ENCODE measurements at regions not wholly inside any gene's neighbourhood (a gene's known extent, or its start where the extent isn't known, plus 50 kb on each side); places are given as distances from the start of the nearest gene placed in this dataset.

DNA sequence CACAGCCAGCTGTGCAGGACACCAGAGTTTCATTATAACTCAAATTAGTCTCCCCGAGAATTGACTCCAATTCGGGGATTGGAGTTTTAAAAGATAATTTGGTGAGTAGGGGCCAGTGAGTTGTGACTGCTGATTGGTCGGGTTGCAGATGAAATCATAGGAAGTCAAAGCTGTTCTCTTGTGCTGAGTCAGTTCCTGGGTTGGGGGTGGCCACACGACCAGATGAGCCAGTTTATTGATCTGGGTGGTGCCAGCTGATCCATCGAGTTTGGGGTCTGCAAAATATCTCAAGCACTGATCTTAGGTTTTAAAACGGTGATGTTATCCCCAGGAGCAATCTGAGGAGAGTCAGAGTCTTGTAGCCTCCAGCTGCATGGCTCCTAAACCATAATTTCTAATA is 82.7 kb upstream of the SLC66A3 start:
- no peak overlapping the region for H3K4me3 Mint-ChIP-seq
- Histone ChIP-seq H3K4me1 (ENCODE audit: insufficient read depth) (peaks cover 17% of the 10 kb centered on the region), H3K4me3 (no peak overlapping the region), H2AFZ (peak overlapping the region; percentile 85), H3K79me2 (replicated peaks; ENCODE audit: insufficient read depth) (no peaks in the 10 kb centered on the region), H3K4me2 (no peak overlapping the region), H3K27ac (ENCODE audit: low read depth) (no peak overlapping the region), H4K20me1 (replicated peaks; ENCODE audit: insufficient read depth) (no peaks in the 10 kb centered on the region), H3K36me3 (ENCODE audit: insufficient read depth) (no peaks in the 10 kb centered on the region), H3K9me2 (ENCODE audit: insufficient read depth) (no peaks in the 10 kb centered on the region), H3K27me3 (ENCODE audit: insufficient read depth) (no peaks in the 10 kb centered on the region), H3F3A (replicated peaks; ENCODE audit: low read depth) (no peaks in the 10 kb centered on the region)
- TF ChIP-seq EZH2 (IDR thresholded peaks at IDR 0.05; ENCODE audit: low read depth, unreplicated experiment) = no peak
- TF ChIP-seq, protein P1, sequence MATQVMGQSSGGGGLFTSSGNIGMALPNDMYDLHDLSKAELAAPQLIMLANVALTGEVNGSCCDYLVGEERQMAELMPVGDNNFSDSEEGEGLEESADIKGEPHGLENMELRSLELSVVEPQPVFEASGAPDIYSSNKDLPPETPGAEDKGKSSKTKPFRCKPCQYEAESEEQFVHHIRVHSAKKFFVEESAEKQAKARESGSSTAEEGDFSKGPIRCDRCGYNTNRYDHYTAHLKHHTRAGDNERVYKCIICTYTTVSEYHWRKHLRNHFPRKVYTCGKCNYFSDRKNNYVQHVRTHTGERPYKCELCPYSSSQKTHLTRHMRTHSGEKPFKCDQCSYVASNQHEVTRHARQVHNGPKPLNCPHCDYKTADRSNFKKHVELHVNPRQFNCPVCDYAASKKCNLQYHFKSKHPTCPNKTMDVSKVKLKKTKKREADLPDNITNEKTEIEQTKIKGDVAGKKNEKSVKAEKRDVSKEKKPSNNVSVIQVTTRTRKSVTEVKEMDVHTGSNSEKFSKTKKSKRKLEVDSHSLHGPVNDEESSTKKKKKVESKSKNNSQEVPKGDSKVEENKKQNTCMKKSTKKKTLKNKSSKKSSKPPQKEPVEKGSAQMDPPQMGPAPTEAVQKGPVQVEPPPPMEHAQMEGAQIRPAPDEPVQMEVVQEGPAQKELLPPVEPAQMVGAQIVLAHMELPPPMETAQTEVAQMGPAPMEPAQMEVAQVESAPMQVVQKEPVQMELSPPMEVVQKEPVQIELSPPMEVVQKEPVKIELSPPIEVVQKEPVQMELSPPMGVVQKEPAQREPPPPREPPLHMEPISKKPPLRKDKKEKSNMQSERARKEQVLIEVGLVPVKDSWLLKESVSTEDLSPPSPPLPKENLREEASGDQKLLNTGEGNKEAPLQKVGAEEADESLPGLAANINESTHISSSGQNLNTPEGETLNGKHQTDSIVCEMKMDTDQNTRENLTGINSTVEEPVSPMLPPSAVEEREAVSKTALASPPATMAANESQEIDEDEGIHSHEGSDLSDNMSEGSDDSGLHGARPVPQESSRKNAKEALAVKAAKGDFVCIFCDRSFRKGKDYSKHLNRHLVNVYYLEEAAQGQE (IDR thresholded peaks at IDR 0.05; ENCODE audit: unreplicated experiment) = no peak
- no peak for TF ChIP-seq EZH2phosphoT487 (IDR thresholded peaks at IDR 0.05; ENCODE audit: unreplicated experiment)
- TF ChIP-seq POLR2AphosphoS5 (IDR thresholded peaks at IDR 0.05; ENCODE audit: low read depth) = no peak
- TF ChIP-seq, protein P2, sequence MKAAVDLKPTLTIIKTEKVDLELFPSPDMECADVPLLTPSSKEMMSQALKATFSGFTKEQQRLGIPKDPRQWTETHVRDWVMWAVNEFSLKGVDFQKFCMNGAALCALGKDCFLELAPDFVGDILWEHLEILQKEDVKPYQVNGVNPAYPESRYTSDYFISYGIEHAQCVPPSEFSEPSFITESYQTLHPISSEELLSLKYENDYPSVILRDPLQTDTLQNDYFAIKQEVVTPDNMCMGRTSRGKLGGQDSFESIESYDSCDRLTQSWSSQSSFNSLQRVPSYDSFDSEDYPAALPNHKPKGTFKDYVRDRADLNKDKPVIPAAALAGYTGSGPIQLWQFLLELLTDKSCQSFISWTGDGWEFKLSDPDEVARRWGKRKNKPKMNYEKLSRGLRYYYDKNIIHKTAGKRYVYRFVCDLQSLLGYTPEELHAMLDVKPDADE (IDR thresholded peaks at IDR 0.05) = no peak
- peaks cover 3% of the 10 kb centered on the region; the same call in 1 of the 3 replicates for H3K36me3 Mint-ChIP-seq (ENCODE audit: low read depth)
- H3K27me3 Mint-ChIP-seq (ENCODE audit: insufficient read depth, low read depth, poor library complexity) = peaks cover 4% of the 10 kb centered on the region
- peaks cover 28% of the 10 kb centered on the region for H3K4me1 Mint-ChIP-seq
- peaks cover 5% of the 10 kb centered on the region for H3K9me3 Mint-ChIP-seq
- DNase-seq (ENCODE audit: low spot score) (no peak), ATAC-seq (no peak)
- H3K27ac Mint-ChIP-seq = peak overlapping the region; percentile 70

GRCh38 chr2:11073251-11073650 is 82.0 kb upstream of the SLC66A3 start:
- no peaks in the 10 kb centered on the region for H4K20me1 ChIP-seq (replicated peaks; ENCODE audit: insufficient read depth)
- peaks cover 3% of the 10 kb centered on the region; the same call in 1 of the 3 replicates for H3K36me3 Mint-ChIP-seq (ENCODE audit: low read depth)
- H3K27me3 Mint-ChIP-seq (ENCODE audit: insufficient read depth, low read depth, poor library complexity) = peaks cover 4% of the 10 kb centered on the region
- peak; percentile 97 for ATAC-seq
- H3K79me2 ChIP-seq (replicated peaks; ENCODE audit: insufficient read depth) = no peaks in the 10 kb centered on the region
- peak; percentile 85 for DNase-seq (ENCODE audit: low spot score)
- H3K9me3 Mint-ChIP-seq = peaks cover 5% of the 10 kb centered on the region
- H2AFZ ChIP-seq = peak overlapping the region; percentile 85
- peaks cover 17% of the 10 kb centered on the region for H3K4me1 ChIP-seq (ENCODE audit: insufficient read depth)
- no peaks in the 10 kb centered on the region for H3F3A ChIP-seq (replicated peaks; ENCODE audit: low read depth)
- H3K27ac ChIP-seq (ENCODE audit: low read depth) = no peak overlapping the region
- H3K4me2 ChIP-seq = no peak overlapping the region
- H3K4me1 Mint-ChIP-seq = peaks cover 28% of the 10 kb centered on the region
- no peaks in the 10 kb centered on the region for H3K9me2 ChIP-seq (ENCODE audit: insufficient read depth)
- TF ChIP-seq, protein P3, sequence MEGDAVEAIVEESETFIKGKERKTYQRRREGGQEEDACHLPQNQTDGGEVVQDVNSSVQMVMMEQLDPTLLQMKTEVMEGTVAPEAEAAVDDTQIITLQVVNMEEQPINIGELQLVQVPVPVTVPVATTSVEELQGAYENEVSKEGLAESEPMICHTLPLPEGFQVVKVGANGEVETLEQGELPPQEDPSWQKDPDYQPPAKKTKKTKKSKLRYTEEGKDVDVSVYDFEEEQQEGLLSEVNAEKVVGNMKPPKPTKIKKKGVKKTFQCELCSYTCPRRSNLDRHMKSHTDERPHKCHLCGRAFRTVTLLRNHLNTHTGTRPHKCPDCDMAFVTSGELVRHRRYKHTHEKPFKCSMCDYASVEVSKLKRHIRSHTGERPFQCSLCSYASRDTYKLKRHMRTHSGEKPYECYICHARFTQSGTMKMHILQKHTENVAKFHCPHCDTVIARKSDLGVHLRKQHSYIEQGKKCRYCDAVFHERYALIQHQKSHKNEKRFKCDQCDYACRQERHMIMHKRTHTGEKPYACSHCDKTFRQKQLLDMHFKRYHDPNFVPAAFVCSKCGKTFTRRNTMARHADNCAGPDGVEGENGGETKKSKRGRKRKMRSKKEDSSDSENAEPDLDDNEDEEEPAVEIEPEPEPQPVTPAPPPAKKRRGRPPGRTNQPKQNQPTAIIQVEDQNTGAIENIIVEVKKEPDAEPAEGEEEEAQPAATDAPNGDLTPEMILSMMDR (conservative IDR thresholded peaks at IDR 0.05; ENCODE audit: low read depth in 2 of 2) = peak; percentile 88 to 97
- TF ChIP-seq NANOG (IDR thresholded peaks at IDR 0.05; ENCODE audit: borderline replicate concordance) = no peak
- H3K27me3 ChIP-seq (ENCODE audit: insufficient read depth) = no peaks in the 10 kb centered on the region
- H3K36me3 ChIP-seq (ENCODE audit: insufficient read depth) = no peaks in the 10 kb centered on the region
- H3K4me3 Mint-ChIP-seq = no peak overlapping the region
- H3K4me3 ChIP-seq = no peak overlapping the region
- H3K27ac Mint-ChIP-seq = peak overlapping the region; percentile 70; the same call in 1 of the 2 replicates

All from GM23338 (cell line).